ENCODE measurements at regions not wholly inside any gene's neighbourhood (a gene's known extent, or its start where the extent isn't known, plus 50 kb on each side); places are given as distances from the start of the nearest gene placed in this dataset.

DNA sequence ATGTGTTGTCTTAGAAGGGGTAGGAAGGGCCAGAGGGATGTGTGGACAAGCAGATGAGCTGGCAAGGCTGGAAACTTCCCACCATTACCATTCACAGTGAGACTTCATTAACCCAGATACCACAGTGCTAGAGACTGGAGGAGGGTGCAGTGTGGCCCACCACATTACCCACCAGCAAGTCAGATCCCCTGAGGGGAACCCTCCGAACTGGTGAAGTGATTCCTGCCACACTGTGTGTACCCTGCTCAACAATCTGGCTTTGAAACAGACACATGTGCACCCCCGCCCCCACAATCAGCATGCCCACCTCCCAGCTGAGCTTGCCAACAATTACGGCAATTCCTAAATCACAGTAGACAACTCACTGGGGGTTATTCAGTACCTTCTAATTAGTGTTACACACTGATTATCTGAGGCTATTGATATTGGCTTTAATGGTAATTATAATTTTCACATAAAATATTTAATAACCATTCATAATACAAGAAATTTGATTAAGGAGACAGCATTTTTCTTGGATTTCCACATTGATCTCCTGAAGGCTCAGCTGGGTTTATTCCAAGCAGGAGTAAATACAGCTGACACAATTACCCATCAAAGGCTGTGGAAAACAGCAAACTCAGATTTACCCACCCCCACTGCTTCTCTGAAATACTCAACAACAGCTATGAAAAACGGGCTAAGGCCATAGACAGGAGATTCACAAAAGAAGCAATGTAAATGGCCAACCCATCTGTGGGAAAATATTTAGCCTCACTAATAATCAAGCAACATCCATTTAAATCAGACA lies 169.3 kb upstream of the FSTL4 start:
- no peaks in the 10 kb centered on the region for H3K9me2 ChIP-seq (replicated peaks; ENCODE audit: low read length)
- DNase-seq (no peak), ATAC-seq (no peak)
- intact Hi-C loops (cut with micrococcal nuclease), result no loop called here
- no peaks in the 10 kb centered on the region for H3K4me1 ChIP-seq (ENCODE audit: insufficient read depth, low read length)
- CTCF ChIA-PET, result no interaction called here
- no peak overlapping the region for H3K4me3 ChIP-seq (ENCODE audit: low read length)
- no peak for TF ChIP-seq EZH2phosphoT487 (IDR thresholded peaks at IDR 0.05; ENCODE audit: borderline replicate concordance, low read length)
- TF ChIP-seq EZH2 (IDR thresholded peaks at IDR 0.05; ENCODE audit: low read length, unreplicated experiment), result no peak
- TF ChIP-seq, protein P1, sequence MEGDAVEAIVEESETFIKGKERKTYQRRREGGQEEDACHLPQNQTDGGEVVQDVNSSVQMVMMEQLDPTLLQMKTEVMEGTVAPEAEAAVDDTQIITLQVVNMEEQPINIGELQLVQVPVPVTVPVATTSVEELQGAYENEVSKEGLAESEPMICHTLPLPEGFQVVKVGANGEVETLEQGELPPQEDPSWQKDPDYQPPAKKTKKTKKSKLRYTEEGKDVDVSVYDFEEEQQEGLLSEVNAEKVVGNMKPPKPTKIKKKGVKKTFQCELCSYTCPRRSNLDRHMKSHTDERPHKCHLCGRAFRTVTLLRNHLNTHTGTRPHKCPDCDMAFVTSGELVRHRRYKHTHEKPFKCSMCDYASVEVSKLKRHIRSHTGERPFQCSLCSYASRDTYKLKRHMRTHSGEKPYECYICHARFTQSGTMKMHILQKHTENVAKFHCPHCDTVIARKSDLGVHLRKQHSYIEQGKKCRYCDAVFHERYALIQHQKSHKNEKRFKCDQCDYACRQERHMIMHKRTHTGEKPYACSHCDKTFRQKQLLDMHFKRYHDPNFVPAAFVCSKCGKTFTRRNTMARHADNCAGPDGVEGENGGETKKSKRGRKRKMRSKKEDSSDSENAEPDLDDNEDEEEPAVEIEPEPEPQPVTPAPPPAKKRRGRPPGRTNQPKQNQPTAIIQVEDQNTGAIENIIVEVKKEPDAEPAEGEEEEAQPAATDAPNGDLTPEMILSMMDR (conservative IDR thresholded peaks at IDR 0.05; ENCODE audit: low read depth, low read length), result no peak
- no TSS peak for BruUV-seq (replicated peaks)
- H3K36me3 ChIP-seq (ENCODE audit: low read depth, low read length), result no peaks in the 10 kb centered on the region
- no peaks in the 10 kb centered on the region for H3K27me3 ChIP-seq (ENCODE audit: low read length)
- POLR2A ChIA-PET (ENCODE audit: unreplicated experiment), result no interaction called here
- no peak overlapping the region for H3K9ac ChIP-seq (ENCODE audit: low read length)
- no peaks in the 10 kb centered on the region for H3K79me2 ChIP-seq (ENCODE audit: low read length)
- H3K27ac ChIP-seq (ENCODE audit: low read length), result no peak overlapping the region
- H2AFZ ChIP-seq (ENCODE audit: low read length), result no peak overlapping the region
- H4K20me1 ChIP-seq (ENCODE audit: low read length), result no peaks in the 10 kb centered on the region
- no peak overlapping the region for H3K4me2 ChIP-seq (ENCODE audit: low read length)
- H3K9me3 ChIP-seq (ENCODE audit: low read length), result no peaks in the 10 kb centered on the region
- H3F3A ChIP-seq (ENCODE audit: low read length, unreplicated experiment), result no peaks in the 10 kb centered on the region

DNA sequence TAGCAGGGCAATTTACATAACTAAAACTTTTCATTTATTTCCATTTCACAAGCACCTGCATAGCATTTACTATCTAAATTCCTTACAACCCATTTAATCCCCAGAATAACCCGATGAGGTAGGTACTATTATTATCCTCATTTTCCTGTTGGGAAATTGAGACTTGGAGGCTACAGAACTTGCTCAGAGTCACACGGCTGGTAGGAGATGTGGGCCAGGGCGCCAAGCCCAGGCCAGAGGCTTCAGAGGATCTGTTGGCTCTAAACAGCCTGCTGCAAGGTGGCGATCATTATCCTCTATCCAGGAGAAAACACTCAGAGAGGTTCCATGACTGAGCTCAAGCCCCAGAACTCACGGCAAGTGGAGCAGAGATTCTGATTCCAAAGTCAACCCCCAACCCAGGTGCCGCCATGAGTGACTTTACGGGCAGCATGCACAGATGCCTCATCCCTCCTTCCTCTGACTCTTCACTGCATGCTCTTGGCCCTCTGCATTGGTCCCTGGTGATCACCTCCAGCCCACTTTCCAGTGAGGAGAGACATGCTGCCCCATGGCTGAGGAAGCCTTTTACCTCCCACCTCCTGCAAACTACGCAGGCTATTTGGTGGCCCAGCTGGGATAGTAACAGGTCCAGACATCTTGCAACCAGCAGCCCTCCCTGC lies 168.4 kb upstream of the FSTL4 start:
- no peaks in the 10 kb centered on the region for H3K36me3 ChIP-seq (ENCODE audit: low read depth, low read length)
- no peaks in the 10 kb centered on the region for H3K4me1 ChIP-seq (ENCODE audit: insufficient read depth, low read length)
- H2AFZ ChIP-seq (ENCODE audit: low read length), result no peak overlapping the region
- no TSS peak for BruUV-seq (replicated peaks)
- no peak overlapping the region for H3K27ac ChIP-seq (ENCODE audit: low read length)
- no peaks in the 10 kb centered on the region for H3K79me2 ChIP-seq (ENCODE audit: low read length)
- H3K4me2 ChIP-seq (ENCODE audit: low read length), result no peak overlapping the region
- H3K27me3 ChIP-seq (ENCODE audit: low read length), result no peaks in the 10 kb centered on the region
- no peaks in the 10 kb centered on the region for H3K9me2 ChIP-seq (replicated peaks; ENCODE audit: low read length)
- no peak overlapping the region for H3K4me3 ChIP-seq (ENCODE audit: low read length)
- TF ChIP-seq, protein P1 (conservative IDR thresholded peaks at IDR 0.05; ENCODE audit: low read depth, low read length), result no peak
- TF ChIP-seq EZH2 (IDR thresholded peaks at IDR 0.05; ENCODE audit: low read length, unreplicated experiment) (no peak), EZH2phosphoT487 (IDR thresholded peaks at IDR 0.05; ENCODE audit: borderline replicate concordance, low read length) (no peak)
- no peaks in the 10 kb centered on the region for H4K20me1 ChIP-seq (ENCODE audit: low read length)
- intact Hi-C loops (cut with micrococcal nuclease), result no loop called here
- no peaks in the 10 kb centered on the region for H3F3A ChIP-seq (ENCODE audit: low read length, unreplicated experiment)
- CTCF ChIA-PET, result no interaction called here
- POLR2A ChIA-PET (ENCODE audit: unreplicated experiment), result no interaction called here
- no peak for ATAC-seq
- H3K9ac ChIP-seq (ENCODE audit: low read length), result no peak overlapping the region
- no peaks in the 10 kb centered on the region for H3K9me3 ChIP-seq (ENCODE audit: low read length)
- DNase-seq, result no peak

All from PC-3 (cell line).